ENCODE measurements at regions not wholly inside any gene's neighbourhood (a gene's known extent, or its start where the extent isn't known, plus 50 kb on each side); places are given as distances from the start of the nearest gene placed in this dataset.

- Histone ChIP-seq H3K4me1 (ENCODE audit: insufficient read depth, low read length) (no peaks in the 10 kb centered on the region), H3K9me3 (ENCODE audit: insufficient read depth, low read depth, low read length) (no peaks in the 10 kb centered on the region), H3K9ac (ENCODE audit: low read depth, low read length) (no peak overlapping the region), H3K4me3 (ENCODE audit: low read length) (no peak overlapping the region), H3K36me3 (ENCODE audit: insufficient read depth, low read length) (no peaks in the 10 kb centered on the region), H3K27me3 (ENCODE audit: insufficient read depth, low read length) (0 out of 2 replicates have a peak, but pooled peaks cover 3% of the 10 kb centered on the region), H3K27ac (ENCODE audit: low read depth, low read length) (no peak overlapping the region)
These were observed 181.4 kb upstream of the SMIM30 start for GRCh38 chr7:113299748-113300147.

- no peaks in the 10 kb centered on the region for H3K4me1 ChIP-seq (ENCODE audit: insufficient read depth, low read length)
- no peaks in the 10 kb centered on the region for H3K9me3 ChIP-seq (ENCODE audit: insufficient read depth, low read depth, low read length)
- no peaks in the 10 kb centered on the region for H3K36me3 ChIP-seq (ENCODE audit: insufficient read depth, low read length)
- no peak overlapping the region for H3K4me3 ChIP-seq (ENCODE audit: low read length)
- no peak overlapping the region for H3K27ac ChIP-seq (ENCODE audit: low read depth, low read length)
- H3K9ac ChIP-seq (ENCODE audit: low read depth, low read length): no peak overlapping the region
- H3K27me3 ChIP-seq (ENCODE audit: insufficient read depth, low read length): 0 out of 2 replicates have a peak, but pooled peaks cover 3% of the 10 kb centered on the region
These were observed 180.1 kb upstream of the SMIM30 start for GRCh38 chr7:113298501-113298900.

- no peak overlapping the region for H3K27ac ChIP-seq (ENCODE audit: low read depth, low read length)
- 0 out of 2 replicates have a peak, but pooled peaks cover 3% of the 10 kb centered on the region for H3K27me3 ChIP-seq (ENCODE audit: insufficient read depth, low read length)
- H3K4me1 ChIP-seq (ENCODE audit: insufficient read depth, low read length): no peaks in the 10 kb centered on the region
- WGBS: 86% methylated on average over 3 of the region's 3 CpGs
- no peak overlapping the region for H3K9ac ChIP-seq (ENCODE audit: low read depth, low read length)
- H3K9me3 ChIP-seq (ENCODE audit: insufficient read depth, low read depth, low read length): no peaks in the 10 kb centered on the region
- no peaks in the 10 kb centered on the region for H3K36me3 ChIP-seq (ENCODE audit: insufficient read depth, low read length)
- no peak overlapping the region for H3K4me3 ChIP-seq (ENCODE audit: low read length)
These were observed 176.4 kb upstream of the SMIM30 start for GRCh38 chr7:113294750-113295149.

GRCh38 chr7:113292105-113292504, 173.8 kb upstream of the SMIM30 start:
- H3K36me3 ChIP-seq (ENCODE audit: insufficient read depth, low read length): no peaks in the 10 kb centered on the region
- 91% methylated on average over 3 of the region's 3 CpGs for WGBS
- no peaks in the 10 kb centered on the region for H3K9me3 ChIP-seq (ENCODE audit: insufficient read depth, low read depth, low read length)
- H3K4me3 ChIP-seq (ENCODE audit: low read length): no peak overlapping the region
- no peak overlapping the region for H3K9ac ChIP-seq (ENCODE audit: low read depth, low read length)
- no peaks in the 10 kb centered on the region for H3K4me1 ChIP-seq (ENCODE audit: insufficient read depth, low read length)
- no peaks in the 10 kb centered on the region for H3K27me3 ChIP-seq (ENCODE audit: insufficient read depth, low read length)
- H3K27ac ChIP-seq (ENCODE audit: low read depth, low read length): no peak overlapping the region

GRCh38 chr7:113291058-113291457, 172.7 kb upstream of the SMIM30 start:
- Histone ChIP-seq H3K27ac (ENCODE audit: low read depth, low read length) (no peak overlapping the region), H3K9me3 (ENCODE audit: insufficient read depth, low read depth, low read length) (no peaks in the 10 kb centered on the region), H3K4me1 (ENCODE audit: insufficient read depth, low read length) (no peaks in the 10 kb centered on the region), H3K4me3 (ENCODE audit: low read length) (no peak overlapping the region), H3K36me3 (ENCODE audit: insufficient read depth, low read length) (no peaks in the 10 kb centered on the region), H3K27me3 (ENCODE audit: insufficient read depth, low read length) (no peaks in the 10 kb centered on the region), H3K9ac (ENCODE audit: low read depth, low read length) (no peak overlapping the region)
- 94% methylated on average over 9 of the region's 9 CpGs for WGBS

- Histone ChIP-seq H3K4me1 (ENCODE audit: insufficient read depth, low read length) (no peaks in the 10 kb centered on the region), H3K9ac (ENCODE audit: low read depth, low read length) (no peak overlapping the region), H3K27ac (ENCODE audit: low read depth, low read length) (no peak overlapping the region), H3K9me3 (ENCODE audit: insufficient read depth, low read depth, low read length) (no peaks in the 10 kb centered on the region), H3K36me3 (ENCODE audit: insufficient read depth, low read length) (no peaks in the 10 kb centered on the region), H3K27me3 (ENCODE audit: insufficient read depth, low read length) (no peaks in the 10 kb centered on the region), H3K4me3 (ENCODE audit: low read length) (no peak overlapping the region)
- 53% methylated on average over 3 of the region's 4 CpGs for WGBS
These were observed 170.9 kb upstream of the SMIM30 start for GRCh38 chr7:113289140-113289740.

GRCh38 chr7:113285411-113285810, 167.1 kb upstream of the SMIM30 start:
- Histone ChIP-seq H3K4me3 (ENCODE audit: low read length) (no peak overlapping the region), H3K9me3 (ENCODE audit: insufficient read depth, low read depth, low read length) (no peaks in the 10 kb centered on the region), H3K27me3 (ENCODE audit: insufficient read depth, low read length) (no peaks in the 10 kb centered on the region), H3K27ac (ENCODE audit: low read depth, low read length) (no peak overlapping the region), H3K36me3 (ENCODE audit: insufficient read depth, low read length) (no peaks in the 10 kb centered on the region), H3K9ac (ENCODE audit: low read depth, low read length) (no peak overlapping the region), H3K4me1 (ENCODE audit: insufficient read depth, low read length) (no peaks in the 10 kb centered on the region)
- WGBS: 94% methylated on average over 3 of the region's 3 CpGs

GRCh38 chr7:113283861-113284260, 165.5 kb upstream of the SMIM30 start:
- Histone ChIP-seq H3K9me3 (ENCODE audit: insufficient read depth, low read depth, low read length) (no peaks in the 10 kb centered on the region), H3K9ac (ENCODE audit: low read depth, low read length) (no peak overlapping the region), H3K27ac (ENCODE audit: low read depth, low read length) (no peak overlapping the region), H3K4me3 (ENCODE audit: low read length) (no peak overlapping the region), H3K36me3 (ENCODE audit: insufficient read depth, low read length) (no peaks in the 10 kb centered on the region), H3K27me3 (ENCODE audit: insufficient read depth, low read length) (no peaks in the 10 kb centered on the region), H3K4me1 (ENCODE audit: insufficient read depth, low read length) (no peaks in the 10 kb centered on the region)

- H3K36me3 ChIP-seq (ENCODE audit: insufficient read depth, low read length): no peaks in the 10 kb centered on the region
- H3K27ac ChIP-seq (ENCODE audit: low read depth, low read length): no peak overlapping the region
- no peak overlapping the region for H3K4me3 ChIP-seq (ENCODE audit: low read length)
- no peaks in the 10 kb centered on the region for H3K27me3 ChIP-seq (ENCODE audit: insufficient read depth, low read length)
- H3K9ac ChIP-seq (ENCODE audit: low read depth, low read length): no peak overlapping the region
- no peaks in the 10 kb centered on the region for H3K9me3 ChIP-seq (ENCODE audit: insufficient read depth, low read depth, low read length)
- WGBS: 94% methylated on average over 1 of the region's 1 CpG
- no peaks in the 10 kb centered on the region for H3K4me1 ChIP-seq (ENCODE audit: insufficient read depth, low read length)
These were observed 164.5 kb upstream of the SMIM30 start for GRCh38 chr7:113282875-113283274.

GRCh38 chr7:113281223-113281622, 162.9 kb upstream of the SMIM30 start:
- no peaks in the 10 kb centered on the region for H3K9me3 ChIP-seq (ENCODE audit: insufficient read depth, low read depth, low read length)
- no peak overlapping the region for H3K4me3 ChIP-seq (ENCODE audit: low read length)
- H3K27me3 ChIP-seq (ENCODE audit: insufficient read depth, low read length): no peaks in the 10 kb centered on the region
- no peak overlapping the region for H3K27ac ChIP-seq (ENCODE audit: low read depth, low read length)
- no peaks in the 10 kb centered on the region for H3K36me3 ChIP-seq (ENCODE audit: insufficient read depth, low read length)
- 94% methylated on average over 1 of the region's 2 CpGs for WGBS
- H3K4me1 ChIP-seq (ENCODE audit: insufficient read depth, low read length): no peaks in the 10 kb centered on the region
- no peak overlapping the region for H3K9ac ChIP-seq (ENCODE audit: low read depth, low read length)

- H3K9ac ChIP-seq (ENCODE audit: low read depth, low read length): no peak overlapping the region
- peaks cover 4% of the 10 kb centered on the region; the same call in 1 of the 2 replicates for H3K9me3 ChIP-seq (ENCODE audit: insufficient read depth, low read depth, low read length)
- H3K27me3 ChIP-seq (ENCODE audit: insufficient read depth, low read length): no peaks in the 10 kb centered on the region
- H3K4me3 ChIP-seq (ENCODE audit: low read length): no peak overlapping the region
- no peaks in the 10 kb centered on the region for H3K4me1 ChIP-seq (ENCODE audit: insufficient read depth, low read length)
- H3K27ac ChIP-seq (ENCODE audit: low read depth, low read length): no peak overlapping the region
- H3K36me3 ChIP-seq (ENCODE audit: insufficient read depth, low read length): no peaks in the 10 kb centered on the region
These were observed 160.9 kb upstream of the SMIM30 start for GRCh38 chr7:113279256-113279655.

- Histone ChIP-seq H3K27ac (ENCODE audit: low read depth, low read length) (no peak overlapping the region), H3K36me3 (ENCODE audit: insufficient read depth, low read length) (no peaks in the 10 kb centered on the region), H3K27me3 (ENCODE audit: insufficient read depth, low read length) (no peaks in the 10 kb centered on the region), H3K9ac (ENCODE audit: low read depth, low read length) (no peak overlapping the region), H3K4me3 (ENCODE audit: low read length) (no peak overlapping the region), H3K9me3 (ENCODE audit: insufficient read depth, low read depth, low read length) (peaks cover 15% of the 10 kb centered on the region), H3K4me1 (ENCODE audit: insufficient read depth, low read length) (no peaks in the 10 kb centered on the region)
- WGBS: 100% methylated on average over 1 of the region's 2 CpGs
These were observed 152.4 kb upstream of the SMIM30 start for GRCh38 chr7:113270790-113271189.
